HG02610 (cell line): ENCODE measurements at regions not wholly inside any gene's neighbourhood (a gene's known extent, or its start where the extent isn't known, plus 50 kb on each side); places are given as distances from the start of the nearest gene placed in this dataset.

Experiments used
- ATAC-seq: cut with Tn5 transposase; IDR thresholded peaks from one replicate; pipeline ENCODE4 v1.9.1; 2021; ENCODE audit warnings: mild to moderate bottlenecking, moderate library complexity; ENCODE audit not compliant: unreplicated experiment

DNA sequence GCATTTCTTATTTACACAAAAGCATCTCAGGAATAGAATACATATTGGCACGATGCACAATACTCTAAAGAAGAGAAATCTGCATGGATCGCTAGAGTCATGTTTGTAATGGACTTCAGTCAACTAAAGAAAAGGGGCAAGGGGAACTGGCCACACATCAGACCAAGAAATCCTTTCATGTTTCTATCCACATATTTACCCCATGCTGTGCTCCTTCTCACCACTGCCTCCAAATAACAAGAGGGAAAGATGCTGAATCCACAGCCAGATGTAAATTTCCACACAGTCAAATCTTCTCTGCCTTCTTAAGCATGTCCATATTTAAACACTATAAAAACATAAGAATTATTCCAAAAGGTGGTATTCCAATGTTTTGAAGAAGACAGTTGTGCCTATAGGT is 67.6 kb downstream of the COX18 start:
- no peak for ATAC-seq

DNA sequence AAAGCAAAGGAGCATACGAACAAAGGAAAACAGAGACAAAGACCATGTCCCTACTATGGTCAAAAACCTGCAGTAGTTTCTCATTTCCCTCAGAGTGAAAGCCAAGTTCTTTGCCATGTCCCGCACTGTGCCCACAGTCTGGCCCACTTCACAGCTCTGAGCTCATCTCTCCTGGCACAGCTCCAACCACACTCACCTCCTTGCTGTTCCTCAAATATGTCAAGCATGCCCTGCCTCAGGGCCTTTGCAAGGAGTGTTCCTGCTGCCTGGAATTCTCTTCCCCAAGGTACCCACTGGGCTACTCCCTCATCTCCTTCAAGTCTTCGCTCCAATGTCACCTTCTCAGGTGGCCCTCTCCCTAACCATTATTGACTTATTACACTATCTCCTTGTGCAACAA is 72.1 kb downstream of the COX18 start:
- no peak for ATAC-seq

DNA sequence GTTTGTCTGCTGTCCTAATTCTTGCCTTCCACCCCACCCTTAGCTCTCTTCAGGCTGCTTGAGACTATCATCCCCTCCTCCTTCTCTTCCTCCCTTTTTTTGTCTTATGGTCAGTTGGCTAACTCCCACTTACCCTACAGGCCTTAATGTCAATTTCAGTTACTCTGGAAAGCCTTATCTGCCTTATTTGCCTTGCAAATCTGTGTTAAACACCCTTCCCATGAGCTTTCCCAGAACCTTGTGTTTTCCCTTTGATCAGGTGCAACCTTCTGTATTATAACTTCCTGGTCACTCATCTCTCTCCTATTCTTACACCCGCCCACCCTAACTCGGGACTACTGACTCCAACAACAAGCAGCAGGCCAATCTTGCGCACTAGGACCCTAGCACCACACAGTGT is 74.8 kb downstream of the COX18 start:
- no peak for ATAC-seq

DNA sequence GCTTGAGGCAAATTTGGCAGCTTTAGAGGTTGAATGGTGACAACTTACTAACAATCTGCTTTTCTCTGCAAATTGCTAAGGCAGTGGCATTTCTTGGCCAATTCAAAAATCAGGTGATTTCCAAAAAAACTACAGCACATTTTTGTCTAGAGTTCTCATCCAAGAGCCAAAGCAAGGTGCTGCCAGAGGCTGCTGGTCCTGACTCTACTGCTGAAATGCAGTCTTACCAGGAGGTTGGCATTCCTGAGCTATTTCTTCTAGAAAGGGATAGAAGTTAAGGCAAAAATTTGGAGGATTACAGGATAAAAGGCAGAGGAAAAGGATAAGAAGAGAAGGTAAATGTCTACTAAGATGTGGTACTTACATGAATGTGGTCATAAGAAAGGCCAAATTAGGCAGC is 75.6 kb downstream of the COX18 start:
- ATAC-seq, result no peak

DNA sequence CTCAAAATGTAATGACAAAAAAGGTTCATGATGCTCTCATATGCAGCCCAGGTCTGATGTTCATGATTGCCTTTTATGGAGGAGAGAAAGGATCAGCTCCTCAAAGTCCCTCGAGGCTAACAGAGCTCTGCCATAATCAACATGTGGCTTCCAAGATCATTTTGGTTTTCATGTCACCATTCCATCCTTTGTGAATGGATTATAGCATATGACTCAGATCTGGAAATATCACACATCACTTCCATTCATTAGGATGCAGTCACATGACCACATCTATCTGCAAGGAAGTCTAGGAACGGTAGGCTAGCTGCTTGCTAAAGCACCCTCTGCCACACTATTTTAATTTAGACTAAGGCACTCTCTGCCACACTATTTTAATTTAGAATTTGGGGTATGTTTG is 77.6 kb downstream of the COX18 start:
- no peak for ATAC-seq

DNA sequence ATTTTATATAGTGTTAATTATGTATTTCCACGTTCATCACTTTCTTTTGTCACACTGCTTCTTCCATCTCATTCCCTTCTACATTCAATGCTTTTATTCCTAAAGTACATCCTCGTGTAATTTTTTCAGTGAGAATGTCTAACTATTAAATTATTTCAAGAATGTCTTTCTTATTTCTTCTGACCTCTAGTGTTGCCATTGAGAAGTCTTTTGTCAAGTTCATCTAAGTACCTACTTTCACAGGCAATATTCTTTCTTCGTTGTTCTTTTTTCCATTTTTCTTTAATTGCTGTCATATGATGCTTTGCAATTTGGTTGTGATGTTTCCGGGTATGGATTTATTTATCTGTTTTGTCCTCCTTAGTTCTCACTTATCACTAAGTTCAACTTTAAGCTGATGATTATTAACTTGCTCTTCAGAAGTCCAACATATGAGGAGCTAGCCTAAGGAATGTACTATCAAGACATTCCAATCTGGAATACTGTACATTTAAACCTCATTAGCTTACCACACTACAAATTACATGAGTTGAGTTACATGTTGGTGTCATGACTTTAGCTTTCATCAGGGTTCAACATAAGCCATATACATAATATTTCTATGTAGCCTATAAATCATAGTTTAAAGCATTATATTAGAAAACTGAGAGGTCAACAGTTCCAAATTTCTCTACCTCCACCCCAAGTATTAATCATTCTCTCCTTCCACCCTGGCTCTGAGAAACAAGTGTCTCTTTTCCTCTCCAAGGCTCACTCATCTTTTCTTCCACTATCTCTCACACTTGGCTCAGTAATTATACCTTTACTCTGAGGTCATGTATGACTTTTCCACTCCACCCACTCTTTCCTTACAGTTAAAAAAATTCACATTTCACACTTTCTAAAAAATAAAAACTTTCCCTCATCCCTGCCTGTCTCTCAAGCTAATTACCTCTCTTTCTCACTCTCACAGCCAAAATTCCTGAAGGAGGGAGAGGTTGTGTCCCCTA is 81.5 kb downstream of the COX18 start:
- ATAC-seq, result no peak

DNA sequence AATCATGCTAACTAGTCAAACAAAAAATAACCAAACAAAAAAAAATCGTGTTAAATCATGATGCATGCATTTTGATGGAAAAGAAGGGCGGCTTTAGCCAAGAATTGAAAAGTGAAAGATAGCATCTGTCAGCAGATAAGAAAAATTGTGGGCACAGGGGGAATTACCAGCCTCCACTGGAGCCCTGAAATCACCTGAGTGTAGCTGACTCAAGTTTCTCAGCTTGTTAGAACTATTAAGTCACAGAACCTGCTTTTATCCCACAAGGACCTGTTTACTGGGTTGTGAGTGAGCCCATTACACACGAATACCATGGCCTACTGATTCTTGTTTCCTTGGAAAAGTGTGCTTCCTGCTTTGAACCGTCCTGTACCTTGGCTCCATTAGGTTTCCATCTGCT is 85.2 kb downstream of the COX18 start:
- ATAC-seq, result no peak

DNA sequence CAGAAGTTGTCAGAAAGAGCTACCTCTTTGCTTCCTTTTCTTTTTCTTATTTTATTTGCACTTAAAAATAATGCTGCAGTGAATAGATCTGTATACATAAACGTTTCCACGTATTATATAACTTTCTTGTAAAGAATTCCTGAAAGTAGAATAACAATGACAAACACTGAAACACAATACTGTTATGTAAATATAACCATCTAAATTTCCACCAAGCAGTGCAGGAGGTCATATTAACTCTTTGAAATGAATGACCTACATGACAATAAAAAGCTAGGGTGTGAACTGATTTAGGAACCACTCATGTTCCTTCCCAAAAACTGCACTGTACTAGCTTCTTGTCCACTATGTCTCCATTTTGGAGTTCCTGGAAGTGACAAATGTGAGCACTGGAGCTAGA is 85.8 kb downstream of the COX18 start:
- ATAC-seq, result no peak

DNA sequence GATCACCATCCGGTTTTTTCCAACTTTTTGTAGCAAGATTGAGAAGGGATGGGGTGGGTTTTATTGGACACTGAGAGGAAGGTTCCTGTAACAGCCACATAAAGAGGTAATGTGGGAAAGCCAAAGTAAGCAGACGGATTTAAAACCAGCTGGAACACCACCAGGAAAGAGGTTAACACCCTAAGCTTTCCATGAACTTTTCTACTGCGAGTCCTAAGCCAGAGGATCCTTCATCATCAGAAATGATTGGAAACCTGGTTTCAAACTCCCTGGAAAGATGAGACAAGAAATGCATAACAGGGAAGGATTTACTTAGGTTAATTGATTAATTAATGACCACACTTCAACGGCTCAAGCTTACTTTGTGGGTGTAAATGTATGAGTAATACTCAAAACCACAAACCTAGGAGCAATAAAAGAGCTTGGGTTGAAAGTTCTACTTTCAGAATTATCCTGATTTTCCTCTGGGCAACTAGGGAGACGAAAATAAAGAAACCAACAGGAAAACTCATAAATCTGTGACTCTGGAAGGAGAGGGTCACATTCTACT is 91.5 kb downstream of the COX18 start:
- ATAC-seq, result no peak

DNA sequence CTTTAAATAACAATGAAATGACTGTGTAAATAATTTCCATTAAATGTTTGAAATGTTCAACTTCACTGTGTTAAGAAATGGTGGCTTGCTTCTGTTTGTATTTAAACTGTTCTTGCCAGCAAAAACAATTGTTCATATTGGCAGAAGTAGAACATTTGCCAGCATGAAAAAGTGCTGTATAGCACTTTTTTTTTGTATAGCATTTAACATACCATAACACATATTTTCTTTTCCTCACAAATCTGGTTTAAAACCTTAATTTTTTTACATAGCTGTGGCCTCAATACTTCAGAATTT is 94.1 kb downstream of the COX18 start:
- no peak for ATAC-seq

DNA sequence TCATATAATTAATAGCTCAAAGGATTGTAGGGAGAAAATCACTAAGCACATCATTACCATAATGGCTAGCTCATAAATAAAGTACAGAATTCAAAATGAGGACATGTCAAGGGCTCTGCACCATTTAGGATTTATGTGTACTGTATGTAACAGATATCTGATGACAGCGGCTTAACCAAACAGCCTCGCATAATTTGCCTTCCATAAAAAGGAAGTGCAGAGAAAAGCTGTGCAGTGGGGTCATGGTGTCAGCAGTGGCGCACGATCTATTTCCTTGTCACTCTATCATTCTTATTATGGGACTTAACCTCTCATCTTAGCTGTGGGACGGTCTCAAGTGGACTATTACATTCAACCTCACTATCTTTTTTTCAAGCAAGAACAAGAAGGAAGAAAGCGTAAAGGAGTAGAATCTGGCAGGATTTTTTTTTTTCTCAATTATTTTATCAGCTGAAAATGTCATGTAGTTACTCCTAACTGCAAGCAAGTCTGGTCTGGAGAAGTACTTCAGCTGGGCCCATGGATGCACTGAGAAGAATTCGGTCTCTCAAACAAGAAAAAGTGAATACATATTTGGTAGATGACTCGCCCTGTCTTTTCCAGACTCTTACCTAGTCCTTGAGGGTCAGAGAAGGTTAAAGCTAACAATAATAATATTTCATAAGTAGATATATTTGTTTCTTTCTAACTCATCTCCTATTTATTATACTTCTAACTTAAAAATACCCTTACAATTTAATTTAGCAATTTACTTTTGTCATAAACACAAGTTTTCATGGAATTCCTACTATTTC is 94.6 kb downstream of the COX18 start:
- ATAC-seq, result no peak

DNA sequence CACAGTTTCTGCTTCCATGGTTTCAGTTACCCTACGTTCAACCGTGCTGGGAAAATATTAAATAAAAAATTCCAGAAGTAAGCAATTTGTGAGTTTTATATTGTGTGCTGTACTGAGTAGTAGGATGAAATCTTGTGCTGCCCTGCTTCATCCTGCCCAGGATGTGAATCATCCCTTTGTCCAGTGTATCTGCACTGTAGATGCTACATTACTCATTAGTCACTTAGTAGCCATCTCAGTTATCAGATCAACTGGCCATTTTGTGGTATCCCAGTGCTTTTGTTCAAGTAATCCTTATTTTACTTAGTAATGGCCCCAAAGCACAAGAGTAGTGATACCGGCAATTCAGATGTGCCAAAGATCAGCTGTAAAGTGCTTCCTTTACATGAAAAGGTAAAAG is 97.9 kb downstream of the COX18 start:
- no peak for ATAC-seq

DNA sequence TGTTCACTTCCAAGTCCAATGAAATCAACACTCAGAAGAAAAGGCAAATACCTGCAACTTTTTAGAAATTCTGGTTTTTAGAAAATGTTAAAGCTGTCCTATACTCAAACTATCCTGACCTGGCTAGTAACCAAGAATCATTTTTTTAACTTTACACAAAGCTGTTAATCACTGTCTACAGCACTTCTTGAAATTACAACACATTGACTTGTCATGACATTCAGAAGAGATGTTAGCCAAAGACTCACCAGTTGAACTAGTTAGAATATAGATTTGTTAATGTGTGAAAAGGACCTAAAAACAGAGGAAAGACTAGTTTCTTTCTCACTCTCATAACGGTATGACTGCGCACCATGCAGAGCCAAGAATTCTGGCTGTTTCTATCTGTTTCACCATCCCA is 98.8 kb downstream of the COX18 start:
- no peak for ATAC-seq

DNA sequence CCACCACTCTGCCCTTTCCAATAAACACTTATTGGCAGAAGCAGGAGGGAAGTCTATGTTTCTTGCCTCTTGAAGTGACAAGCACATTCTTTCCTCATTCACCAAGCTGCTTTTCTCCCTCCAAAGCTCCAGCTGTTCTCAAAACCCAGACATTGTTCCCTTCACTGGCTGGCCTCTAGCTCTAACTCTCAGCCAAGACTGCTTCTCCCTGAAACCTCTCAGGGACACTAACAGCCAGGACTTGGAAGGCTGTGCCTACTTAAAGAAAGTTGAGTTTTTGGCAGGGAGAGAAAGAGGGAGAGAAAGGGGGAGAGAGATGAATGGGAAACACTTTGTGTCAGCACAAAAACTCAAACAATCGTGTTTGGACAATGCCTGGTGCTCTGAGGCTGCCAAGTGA is 99.5 kb downstream of the COX18 start:
- ATAC-seq, result no peak

DNA sequence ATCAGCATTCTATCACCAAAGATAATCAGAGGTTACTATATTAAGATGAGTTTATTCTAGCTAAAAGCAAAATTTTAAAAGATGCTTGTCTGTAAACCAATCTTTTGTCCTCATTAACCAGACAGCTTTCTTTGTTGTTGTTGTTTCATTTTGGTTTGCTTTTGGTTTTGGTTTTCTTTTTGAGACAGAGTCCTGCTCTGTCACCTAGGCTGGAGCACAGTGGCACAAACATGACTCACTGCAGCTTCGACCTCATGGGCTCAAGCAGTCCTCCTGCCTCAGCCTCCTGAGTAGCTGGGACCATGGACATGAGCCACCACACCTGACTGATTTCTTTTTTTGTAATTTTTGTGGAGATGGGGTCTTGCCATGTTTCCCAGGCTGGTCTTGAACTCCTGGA is 102.9 kb downstream of the COX18 start:
- peak; percentile 80 for ATAC-seq

DNA sequence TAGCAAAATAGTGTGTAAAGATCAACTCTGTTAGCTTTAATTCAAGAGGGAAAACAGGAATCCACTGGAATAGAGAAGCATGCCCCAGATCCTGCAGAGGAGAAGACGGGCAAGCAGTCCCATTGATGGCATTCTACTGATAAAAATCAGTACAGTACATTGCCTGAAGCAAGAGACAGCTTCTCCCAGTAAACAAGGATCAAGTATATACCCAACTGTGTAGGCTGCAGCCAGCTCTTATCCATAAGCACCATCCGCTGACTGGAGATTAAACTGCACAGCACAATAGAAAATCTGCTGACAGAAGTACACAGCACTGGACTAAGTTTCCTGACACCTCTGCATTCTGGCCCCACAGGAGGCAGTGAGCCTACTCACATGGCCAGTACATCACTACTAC is 110.1 kb downstream of the COX18 start:
- no peak for ATAC-seq

DNA sequence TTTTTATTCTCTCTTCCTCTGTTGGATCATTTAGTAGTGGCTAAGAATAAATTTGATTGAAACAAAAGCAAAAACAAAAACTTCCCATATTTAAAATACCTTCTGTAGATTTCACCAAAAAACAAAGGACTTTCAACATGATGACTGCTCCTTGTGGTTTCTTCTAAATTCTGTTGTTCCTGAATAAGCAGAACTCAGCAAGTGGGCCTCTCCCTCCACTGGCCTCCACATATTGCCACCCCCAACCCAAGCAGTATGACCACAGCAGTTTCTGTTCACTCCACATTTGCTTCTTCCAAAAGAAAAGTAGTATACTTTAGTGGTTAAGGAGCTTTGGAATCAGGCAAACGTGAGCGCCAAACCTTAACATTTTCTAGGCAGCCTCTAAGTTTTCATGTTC is 114.7 kb downstream of the COX18 start:
- ATAC-seq, result no peak

DNA sequence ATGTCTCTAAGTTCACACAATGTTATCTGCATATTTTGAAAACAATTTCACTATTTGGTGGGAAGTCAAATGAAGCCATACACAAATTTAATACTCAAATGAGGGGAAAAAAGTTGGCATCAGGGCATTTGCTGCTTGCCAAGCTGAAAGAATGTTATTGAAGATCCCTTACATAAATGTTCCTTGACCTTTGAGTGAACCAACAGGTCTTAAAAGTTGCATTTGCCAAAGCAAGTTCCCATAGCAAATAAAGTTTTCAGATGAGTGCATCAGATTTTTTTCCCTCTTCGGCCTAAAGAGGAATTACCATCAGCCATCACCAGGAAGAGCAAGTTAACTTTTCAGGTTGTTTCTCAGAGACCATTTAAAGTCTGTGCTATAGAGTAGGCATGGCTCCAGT is 115.9 kb downstream of the COX18 start:
- no peak for ATAC-seq

DNA sequence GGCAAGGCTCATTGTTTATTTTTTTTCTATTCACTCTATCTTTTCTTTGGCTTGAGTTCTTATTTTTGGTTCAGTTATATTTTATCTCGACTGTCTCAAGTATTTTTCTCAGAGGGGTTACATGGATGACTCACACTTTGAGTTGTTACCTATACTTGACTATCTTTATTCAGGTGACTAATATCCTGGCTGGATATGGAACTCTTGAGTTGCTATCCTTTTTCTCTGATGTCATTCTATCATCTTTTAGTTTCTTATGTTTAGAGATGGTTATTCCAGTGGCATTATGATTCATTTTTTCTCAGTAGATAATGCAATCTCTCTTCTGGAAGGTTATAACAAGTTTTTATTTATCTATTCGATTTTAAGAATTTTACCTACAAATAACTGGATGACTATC is 117.9 kb downstream of the COX18 start:
- ATAC-seq, result no peak

DNA sequence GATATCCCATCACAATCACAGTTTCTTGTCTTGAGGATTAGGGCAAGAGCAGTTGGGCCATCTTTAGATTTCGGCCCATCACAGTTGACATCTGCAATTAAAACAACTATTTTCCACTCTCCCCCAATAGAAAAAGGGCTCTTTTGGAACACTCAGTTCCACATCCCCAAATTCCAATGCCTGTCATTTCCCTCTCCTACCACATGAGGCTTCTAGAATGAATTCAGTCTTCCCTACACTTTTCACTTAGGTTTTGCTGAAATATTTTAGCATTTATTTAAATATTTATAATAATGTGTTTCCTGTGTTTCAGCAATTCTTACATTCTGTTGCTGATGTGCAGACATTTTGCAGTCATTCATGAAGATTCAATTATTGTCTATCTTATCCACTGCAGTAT is 118.4 kb downstream of the COX18 start:
- no peak for ATAC-seq

DNA sequence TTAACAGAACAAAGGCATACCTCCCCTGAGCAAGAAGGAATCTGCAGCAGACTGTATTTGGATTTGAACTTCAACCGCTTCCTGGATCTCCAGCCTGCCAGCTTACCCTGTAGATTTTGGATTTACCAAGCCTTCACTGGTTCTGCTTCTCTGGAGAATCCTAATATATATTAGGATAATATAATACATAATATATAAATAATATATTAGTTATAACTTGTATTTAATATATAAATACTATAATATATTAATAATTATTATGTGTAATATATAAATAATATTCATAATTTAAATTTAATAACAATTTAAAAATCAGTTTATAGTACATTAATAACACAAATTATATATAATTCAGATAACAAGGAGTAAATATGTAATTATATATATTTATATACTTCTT is 121.4 kb downstream of the COX18 start:
- ATAC-seq, result no peak

DNA sequence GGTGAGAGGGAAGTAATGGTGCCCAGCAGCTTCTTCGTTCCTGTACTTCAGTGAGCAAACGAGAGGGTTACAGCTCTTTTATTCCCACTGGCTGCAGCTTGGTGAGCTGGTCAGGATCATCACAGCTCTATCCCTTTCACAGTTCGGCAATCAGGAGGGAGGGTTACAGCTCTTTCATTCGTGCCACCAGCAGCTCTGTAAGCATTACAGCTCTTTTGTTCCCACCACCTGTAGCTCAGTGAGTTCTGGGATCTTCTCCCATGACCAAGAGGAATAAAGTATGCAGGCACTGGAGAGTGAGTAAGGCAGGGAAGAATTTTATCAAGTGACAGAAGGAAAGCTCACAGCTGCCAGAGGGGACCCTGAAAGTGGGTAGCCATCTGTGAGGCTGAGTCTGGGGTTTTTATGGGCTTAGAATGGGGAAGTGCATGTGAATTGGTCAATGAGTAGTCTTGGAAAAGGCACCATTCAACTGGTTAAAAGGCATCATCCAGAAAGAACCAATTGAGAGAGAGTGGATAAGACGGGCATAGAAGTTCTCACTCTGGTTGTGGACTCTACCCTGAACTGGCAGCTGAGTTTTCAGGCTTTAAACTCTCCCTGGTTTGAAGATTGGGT is 123.7 kb downstream of the COX18 start:
- no peak for ATAC-seq
